ENCODE measurements at regions not wholly inside any gene's neighbourhood (a gene's known extent, or its start where the extent isn't known, plus 50 kb on each side); places are given as distances from the start of the nearest gene placed in this dataset.

DNA sequence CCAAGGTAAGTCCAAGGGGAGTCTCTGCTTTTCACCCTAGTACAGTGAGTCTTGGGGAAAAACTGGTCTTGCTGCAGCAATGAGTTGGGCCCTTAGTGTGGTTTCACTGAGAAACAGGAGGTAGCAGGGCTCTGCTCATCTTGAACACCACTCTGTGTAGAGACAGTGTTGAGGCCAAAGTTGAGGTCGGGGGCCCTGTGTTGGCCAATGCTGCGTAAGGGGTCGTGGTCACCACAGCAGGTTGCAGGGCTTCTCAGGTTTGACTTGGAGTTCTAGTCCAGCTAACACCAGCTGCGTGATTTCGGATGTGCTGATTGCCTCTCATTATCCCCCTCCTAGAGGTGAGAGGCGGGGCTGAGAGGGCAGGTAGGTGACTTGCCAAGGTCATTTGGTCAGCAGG lies 807.5 kb downstream of the VRK1 start:
- DNase-seq = no peak

DNA sequence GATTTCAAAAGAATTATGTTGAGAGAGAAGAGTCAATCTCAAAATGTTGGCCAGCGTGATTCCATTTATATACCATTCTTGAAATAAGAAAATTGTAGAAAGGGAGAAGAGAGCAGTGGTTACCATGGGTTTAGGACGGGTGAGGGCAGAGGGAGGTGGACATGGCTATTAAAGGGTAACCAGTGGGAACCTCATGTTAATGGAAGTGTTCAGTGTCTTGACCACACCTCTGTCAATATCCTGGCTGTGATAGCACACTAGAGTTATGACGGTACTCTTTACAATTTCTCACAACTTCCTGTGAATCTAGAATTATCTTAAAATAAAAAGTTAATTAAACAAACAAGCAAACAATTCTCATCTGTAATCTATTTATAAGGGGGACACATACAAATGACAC lies 821.2 kb downstream of the VRK1 start:
- no peak for DNase-seq

DNA sequence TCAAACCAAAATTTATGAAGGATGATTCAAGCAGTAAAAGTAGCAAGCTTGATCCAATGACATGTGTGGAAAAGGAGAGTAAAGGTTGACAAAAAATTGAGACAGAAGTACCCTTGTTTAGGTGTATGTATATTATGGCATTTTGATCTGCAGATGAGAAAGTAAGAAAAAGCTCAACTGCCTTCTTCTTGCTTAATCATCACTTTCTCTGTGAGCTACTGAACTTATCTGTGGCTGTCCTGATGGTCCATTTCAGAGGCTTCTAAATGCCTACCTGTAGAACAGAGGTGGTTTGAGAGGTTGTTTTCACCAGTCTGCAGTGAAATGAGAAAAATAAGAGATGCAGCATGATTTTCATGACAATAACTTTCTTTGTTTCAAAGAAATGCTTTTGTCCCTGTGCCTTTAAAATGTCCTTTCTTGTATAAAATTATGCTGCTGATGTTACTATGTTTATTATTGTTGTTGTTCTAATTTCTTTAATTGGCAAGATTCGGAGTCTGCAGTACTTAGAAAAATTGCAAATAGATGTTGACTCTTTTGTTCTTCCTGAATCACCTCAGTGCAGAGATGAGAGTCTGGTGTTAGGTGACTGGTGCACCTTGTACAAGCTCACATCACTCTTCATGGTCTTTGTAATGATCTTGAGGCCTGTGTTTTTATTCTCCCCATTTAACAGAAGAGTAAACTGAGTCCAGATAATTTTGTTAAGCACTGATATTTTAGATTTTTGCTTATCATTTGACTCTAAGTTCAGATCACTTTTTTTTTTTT lies 821.9 kb downstream of the VRK1 start:
- no peak for DNase-seq

DNA sequence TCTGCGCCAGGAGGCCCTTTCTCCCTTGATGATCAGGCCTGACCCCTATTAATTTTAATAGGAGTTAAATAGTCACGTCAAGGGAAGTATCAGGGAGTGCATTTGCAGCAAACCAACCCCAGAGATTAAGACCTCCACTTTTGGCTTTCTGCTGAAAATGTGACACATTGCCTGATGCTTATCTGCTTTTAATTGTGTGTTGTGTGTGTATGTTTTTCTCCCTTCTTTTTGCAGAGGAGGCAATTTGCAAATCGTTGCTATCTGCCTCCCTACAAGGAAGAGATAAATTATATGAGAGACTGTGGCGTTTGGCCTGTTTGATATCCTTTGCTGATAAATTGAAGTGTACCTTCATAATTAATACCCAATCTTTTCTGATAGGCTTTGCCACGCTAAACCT lies 822.9 kb downstream of the VRK1 start:
- DNase-seq = no peak

DNA sequence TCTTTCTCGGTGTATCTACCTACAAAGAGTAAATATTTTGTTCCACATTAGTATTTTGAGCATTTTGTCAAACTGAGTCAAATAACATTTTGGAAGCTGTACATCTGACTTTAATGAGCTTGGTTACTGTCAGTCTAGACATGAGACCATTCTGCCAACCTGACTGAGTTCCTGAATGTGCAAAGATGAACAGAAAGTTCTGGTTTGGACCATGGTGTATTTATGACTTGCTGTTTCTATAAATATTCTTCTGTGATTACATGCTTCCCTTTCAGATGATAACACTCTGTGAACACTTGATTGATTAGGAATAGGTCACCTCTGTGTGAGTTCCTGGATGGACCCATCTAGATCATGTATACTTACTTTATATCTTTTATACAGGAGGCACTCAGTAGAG lies 827.8 kb downstream of the VRK1 start:
- no peak for DNase-seq

DNA sequence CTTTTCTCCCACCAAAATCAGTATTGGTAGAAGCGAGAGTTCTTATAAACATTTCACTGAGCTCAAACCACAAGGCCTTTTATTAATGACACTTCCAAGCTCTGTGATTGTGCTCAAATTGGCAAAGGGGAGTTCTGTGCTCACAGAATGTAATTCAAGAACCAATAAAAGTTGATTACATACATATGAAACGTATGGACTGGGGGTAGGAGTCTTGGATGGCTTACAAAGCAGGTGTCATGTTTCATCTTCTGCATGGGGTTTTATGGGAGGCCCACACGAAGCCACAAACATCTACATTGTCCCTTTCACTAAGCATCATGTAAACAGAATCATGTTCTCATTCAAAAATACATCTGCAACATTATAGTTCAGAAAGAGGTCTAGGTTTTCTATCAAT lies 828.3 kb downstream of the VRK1 start:
- no peak for DNase-seq

DNA sequence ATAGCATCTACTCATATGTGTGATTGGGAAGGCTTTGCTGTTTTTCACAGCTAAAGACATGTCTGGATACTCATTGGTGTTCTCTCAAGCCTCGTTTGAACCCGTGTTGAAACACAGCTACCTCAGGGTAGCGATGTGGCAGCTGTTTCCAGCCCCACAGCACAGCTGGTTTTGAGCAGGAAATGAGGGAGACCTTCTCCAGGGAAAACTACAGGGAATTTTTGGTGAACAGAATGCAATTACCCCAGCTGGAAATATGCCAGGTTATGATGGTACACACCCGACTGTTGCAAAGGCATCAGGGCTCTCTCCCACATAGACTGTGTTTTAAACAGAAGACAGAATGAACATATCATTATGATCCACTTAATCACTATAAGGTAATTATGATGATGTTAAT lies 828.9 kb downstream of the VRK1 start:
- DNase-seq = no peak

DNA sequence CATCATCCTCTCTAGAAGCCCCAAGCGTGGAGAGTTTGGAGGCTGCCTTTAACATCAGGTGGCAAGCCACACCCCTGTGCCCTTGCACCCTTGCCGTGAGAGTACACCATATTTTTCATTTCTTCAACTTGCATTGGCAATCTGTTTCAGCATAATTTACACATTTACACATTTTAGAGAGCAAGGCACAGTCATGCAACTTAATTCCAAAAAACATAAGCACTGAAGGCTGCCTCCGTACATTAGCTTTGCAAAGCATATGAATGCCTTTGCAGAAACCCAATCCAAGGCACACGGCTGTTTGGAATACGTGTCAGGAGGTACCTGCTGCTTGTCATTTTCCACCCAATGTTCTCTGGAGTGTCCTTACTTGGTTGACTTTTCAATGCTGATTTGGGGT lies 833.1 kb downstream of the VRK1 start:
- DNase-seq = no peak

- no peak for DNase-seq
Observed at GRCh38 chr14:97633131-97633738, 836.1 kb downstream of the VRK1 start.

DNA sequence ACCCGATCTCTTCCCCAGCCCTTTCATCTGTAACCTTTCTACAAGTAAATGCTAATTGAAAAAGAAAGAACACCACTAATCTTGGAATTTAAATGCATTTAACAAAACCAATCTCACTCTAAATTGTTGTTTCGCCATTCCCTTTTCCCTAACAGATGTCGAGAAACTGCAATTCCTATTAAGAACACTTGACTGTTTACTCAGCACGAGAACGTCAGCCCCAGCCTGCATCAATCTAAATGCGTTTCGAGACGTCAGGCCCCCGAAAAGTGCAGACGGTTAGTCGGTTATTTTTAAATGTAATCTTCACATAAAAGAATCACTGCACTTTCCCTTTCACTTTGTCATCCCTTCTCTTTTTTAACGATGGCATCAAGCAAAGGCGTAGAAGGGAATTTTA lies 837.6 kb downstream of the VRK1 start:
- peak in 1 of 2 donors; percentile 15 for DNase-seq

DNA sequence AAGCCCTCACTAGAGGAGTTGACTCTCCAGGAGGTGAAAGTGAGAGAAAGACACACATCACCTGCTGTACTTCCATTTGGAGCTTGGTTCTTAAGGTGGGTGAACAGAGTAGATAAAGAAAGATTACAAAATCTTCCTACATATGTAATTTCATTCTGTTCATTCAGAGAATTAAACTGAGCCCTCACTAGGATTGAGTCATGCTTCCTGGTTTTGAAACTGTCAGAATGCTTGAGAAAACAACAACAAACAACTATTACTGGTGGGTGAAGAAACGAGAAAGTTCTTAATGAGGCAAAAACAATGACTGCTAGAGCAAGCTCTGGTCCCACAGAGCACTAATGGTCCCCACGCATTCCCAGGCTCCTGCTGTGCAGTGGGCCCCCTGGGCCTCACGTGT lies 841.7 kb downstream of the VRK1 start:
- DNase-seq = no peak

DNA sequence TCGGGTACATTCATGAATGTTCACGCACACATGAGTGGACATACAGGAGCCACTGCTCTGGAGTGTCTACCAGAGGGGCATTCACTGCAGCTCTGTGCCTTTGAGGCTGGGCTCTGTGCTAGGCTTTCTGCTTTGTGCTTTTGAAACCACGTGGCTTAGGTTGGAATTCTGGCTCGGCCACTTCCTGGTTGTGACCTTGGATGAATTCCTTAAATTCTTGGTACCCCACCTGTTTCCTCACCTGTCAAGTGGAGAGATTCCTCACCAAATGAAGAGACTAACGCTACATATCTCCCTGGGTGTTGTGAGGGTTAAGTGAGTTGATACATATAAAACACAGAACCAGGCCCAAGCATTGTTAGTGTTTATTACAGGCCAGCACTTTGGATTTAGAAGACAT lies 842.8 kb downstream of the VRK1 start:
- no peak for DNase-seq

DNA sequence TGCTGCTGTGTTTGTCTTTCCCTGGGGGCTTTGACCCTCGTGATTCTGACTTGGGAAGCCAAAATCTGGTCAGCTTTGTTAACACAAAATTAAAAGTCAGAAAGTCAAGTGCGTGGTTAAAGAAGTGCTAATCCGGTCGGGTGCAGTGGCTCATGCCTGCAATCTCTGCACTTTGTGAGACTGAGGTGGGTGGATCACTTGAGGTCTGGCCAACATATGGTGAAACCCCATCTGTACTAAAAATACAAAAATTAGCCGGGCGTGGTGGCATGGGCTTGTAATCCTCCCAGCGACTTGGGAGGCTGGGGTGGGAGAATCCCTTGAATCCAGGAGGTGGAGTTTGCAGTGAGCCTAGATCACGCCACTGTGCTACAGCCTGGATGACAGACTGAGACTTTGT lies 844.6 kb downstream of the VRK1 start:
- no peak for DNase-seq

DNA sequence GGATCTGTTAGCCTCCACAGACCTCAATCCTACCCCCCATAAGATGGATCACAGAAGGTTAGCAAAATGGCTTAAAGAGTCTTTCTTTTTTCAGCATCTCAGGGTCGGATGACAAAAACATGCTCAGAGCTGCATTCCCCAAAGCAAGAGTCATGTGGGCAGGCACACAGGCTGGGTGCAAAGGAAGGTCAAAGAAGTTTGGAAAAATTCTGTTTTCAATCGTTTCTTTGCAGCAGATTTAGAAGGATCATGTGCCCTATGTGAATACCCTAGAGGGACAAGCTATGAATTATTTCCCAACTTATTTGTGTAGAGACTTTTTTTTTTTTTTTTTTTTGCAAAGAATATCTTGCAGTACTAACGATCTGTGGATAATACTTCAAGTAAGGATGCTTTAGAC lies 845.4 kb downstream of the VRK1 start:
- no peak for DNase-seq

DNA sequence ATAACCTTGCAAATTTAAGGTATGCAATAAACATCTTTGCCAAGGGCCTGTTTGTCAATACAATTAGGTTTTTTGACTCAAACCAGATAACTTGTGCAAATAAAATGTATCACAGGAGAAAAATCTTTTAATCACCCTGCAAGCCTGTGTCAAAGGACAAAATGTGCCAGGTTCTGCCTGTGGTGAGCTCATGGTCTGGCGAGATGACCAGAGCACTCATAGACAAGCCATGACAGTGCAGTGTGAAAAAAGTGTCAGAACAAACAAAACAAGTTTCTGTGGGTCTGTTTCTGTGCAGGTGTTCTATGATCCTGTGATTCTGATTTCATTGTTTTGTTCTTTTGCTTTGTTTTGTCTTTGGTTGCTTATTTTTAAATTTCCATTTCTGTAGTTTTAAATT lies 847.2 kb downstream of the VRK1 start:
- no peak for DNase-seq

GRCh38 chr14:97649752-97650151 lies 852.6 kb downstream of the VRK1 start:
- no peak for DNase-seq

DNA sequence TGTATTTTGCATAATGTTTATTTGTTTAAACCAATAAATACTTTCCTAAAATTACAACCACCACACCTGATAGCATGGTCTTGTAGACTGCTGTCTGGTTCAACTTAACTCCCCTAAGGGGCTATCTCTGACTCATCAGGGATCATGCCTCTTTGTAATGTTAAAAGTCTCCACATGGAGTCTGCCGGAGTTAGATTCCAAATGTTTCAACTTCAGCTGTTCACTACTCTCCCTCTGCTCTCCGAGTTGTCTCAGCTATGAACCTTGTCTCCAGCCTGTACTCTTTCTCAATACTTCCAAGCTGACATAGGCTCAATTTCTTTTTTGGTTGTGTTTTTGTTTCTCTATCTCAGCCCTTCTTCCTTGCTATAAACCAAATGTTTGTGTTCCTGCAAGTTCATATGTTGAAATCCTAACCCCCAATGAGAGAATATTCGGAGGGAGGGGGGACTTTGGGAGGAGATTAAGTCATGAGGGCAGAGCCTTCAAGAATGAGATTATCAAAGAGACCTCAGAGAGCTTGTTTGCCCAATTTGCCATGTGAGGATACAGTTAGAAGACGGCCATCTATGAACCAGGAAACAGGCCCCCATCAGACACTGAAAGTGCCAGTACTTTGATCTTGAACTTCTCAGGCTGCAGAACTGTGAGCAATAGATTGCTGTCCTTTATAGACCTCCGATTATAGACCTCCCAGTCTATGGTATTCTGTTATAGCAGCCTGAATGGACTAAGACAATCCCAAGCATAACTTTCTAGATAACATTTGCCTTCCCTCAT lies 858.2 kb downstream of the VRK1 start:
- DNase-seq = no peak

DNA sequence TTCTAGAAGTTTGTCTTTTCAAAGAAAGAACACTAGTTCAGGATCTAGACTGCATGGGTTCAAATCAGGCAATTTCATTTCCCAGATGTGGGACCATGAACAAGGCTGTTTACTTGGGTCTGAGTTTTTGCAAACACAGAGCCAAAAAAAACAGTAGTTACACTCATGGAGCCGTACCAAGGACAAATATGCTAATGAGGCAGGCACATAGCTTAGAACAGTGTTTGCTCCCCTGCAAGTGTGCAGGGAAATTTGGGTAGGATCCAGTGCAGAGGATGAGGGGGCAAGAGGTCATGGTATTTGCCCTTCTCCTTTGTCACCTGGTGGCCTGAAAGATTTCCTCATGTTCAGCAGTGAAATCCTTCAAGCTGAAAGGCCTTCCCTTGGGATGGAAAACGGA lies 860.4 kb downstream of the VRK1 start:
- no peak for DNase-seq

DNA sequence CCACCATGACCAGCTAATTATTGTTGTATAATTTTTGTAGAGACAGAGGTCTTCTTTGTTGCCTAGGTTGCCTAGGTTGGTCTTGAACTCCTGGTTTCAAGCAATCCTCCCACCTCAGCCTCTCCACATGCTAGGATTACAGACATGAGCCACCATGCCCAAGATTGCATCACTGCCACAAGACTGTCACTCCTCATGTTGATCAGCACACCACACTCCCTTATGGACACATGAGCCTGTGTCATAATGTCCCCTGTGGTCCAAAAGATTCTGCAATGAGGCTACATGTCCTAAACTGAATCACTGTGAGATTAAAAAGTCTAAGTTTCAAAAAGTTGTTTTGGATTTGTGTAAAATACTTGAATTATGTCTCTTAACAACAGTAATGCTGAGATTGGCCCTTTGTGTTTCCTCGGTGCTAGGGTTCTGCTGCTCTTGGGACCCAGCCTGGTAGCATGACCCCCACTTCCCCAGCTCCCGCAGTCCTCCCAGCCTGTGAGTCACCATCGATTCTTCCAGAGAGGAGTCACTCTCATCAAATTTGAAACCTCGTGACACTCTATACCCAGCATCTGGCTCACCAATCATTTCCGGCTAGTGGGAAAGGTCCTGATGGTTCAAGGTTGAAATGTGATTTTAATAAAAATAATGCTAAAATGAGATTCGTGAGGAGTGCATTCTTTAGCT lies 890.9 kb downstream of the VRK1 start:
- no peak for DNase-seq

DNA sequence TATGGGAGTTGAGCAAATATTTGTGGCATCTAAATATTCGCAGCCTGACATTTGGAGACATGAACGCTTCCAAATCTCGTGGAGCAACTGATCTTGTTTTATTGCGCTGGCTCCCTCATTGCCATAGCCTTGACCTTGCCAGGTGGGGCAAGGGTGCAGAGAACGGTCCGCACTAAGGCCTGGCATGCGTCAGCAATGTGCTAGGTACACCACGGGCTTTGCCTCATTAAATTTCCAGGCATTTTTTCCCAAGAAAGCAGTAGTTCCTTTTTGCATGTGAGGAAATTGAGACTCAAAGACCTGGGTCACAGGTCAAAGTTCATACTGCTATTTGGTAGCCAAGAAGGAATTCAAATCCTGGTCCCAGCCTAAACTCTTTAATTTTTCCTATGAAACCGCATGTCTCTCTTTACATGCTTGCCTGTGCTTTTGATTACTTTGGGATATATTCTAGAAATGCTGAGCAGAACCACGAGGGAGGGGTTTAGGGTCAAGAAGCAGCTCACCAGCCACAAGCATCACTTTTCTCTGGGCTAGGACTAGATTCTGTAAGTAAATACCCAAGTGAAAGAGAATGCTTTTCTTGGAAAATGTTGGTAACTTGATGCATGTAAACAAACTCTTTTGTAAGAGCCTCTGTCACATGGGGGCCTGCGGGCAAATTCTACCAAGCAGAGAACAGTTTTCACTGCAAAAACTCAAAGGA lies 891.6 kb downstream of the VRK1 start:
- no peak for DNase-seq

- DNase-seq = no peak
Observed at GRCh38 chr14:97692084-97692483, 894.9 kb downstream of the VRK1 start.

GRCh38 chr14:97695456-97695981 lies 898.3 kb downstream of the VRK1 start:
- DNase-seq = no peak

DNA sequence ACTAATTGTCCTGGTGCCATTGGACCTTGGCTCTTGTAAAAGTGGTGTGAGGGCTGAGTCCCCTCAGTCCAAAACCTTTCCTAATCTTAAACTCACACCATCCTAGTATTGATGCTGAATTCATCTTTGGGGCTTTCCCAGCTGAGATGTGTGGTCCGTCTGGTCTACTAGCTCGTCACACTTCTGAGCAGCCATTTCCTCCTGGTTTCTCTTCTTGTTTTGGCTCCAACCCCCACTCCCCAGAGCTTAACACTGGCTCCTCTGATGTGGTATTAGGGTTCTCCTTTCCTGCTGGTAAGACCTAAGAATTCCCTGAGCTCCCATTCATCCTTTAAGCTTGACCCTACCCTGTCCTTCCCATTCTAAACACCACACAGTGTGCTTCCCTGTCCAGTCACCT lies 900.6 kb downstream of the VRK1 start:
- DNase-seq = peak in 1 of 2 donors; percentile 22
